Motor neuron (in vitro differentiated cells): ENCODE measurements at regions not wholly inside any gene's neighbourhood (a gene's known extent, or its start where the extent isn't known, plus 50 kb on each side); places are given as distances from the start of the nearest gene placed in this dataset.
"Not testable (repeated sequence)": the region's sequence is repeated elsewhere in the genome, so short reads cannot be mapped to it uniquely, and the experiment has no call there.

Experiments used
- ATAC-seq, 8 experiments: fragments of 200-7000 bp; cut with Tn5 transposase; replicated peaks in 6 of 8; 2 replicates each; pipeline ENCODE4 v1.8.0; 2021; ENCODE audit warnings: mild to moderate bottlenecking in 8 of 8, moderate library complexity in 8 of 8
- H3K27ac ChIP-seq, 2 donors: fragments of 250-450 bp; sonication (Bioruptor Pico); 2 replicates each; pipeline ENCODE4 v1.9.0; 2021; ENCODE audit warnings: antibody characterized with exemption in 2 of 2, mild to moderate bottlenecking in 2 of 2, moderate library complexity in 1 of 2
- H3K4me1 ChIP-seq, 2 donors: fragments of 250-450 bp; sonication (Bioruptor Pico); replicated peaks in 1 of 2; 2 replicates each; pipeline ENCODE4 v1.6.1; 2021; ENCODE audit warnings: antibody characterized with exemption in 2 of 2, mild to moderate bottlenecking in 2 of 2, moderate library complexity in 1 of 2
- H3K4me3 ChIP-seq, 5 donors: fragments of 250-450 bp; sonication (Bioruptor Pico); 2 replicates each; pipeline ENCODE4 v1.9.0; 2021; ENCODE audit warnings: antibody characterized with exemption in 5 of 5, mild to moderate bottlenecking in 5 of 5, moderate library complexity in 4 of 5
- WGBS, 10 experiments: fragments of 450-650 bp; shearing (Covaris generic); methylation state at CpG; one replicate each; pipeline ENCODE4 v1.0.0; 2022; 5-methylcytosine and 5-hydroxymethylcytosine counted together
- in situ Hi-C, 9 experiments: fragments of 400-800 bp; cut with MboI; loops; one replicate each; pipeline ENCODE4 v1.15.0; 2021; ENCODE audit warnings: low sequenced_read_pairs in 9 of 9, low pct_unique_long_range_greater_than_20kb in 2 of 9; ENCODE audit not compliant: unreplicated experiment in 9 of 9

GRCh38 chr20:40943591-40943990 lies 85.0 kb upstream of the TOP1 start:
- WGBS, 10 experiments = 38% methylated on average over 2 of the region's 2 CpGs; no CpG with 5 or more reads in 9 of the 10 experiments
- no peak for ATAC-seq
- Histone ChIP-seq H3K27ac (no peak overlapping the region), H3K4me3 (no peak overlapping the region), H3K4me1 (peaks cover 0 to 9% of the 10 kb centered on the region in 2 donors)
- in situ Hi-C loops = loop anchor here in 2 of 9 experiments (25.0 kb wide), 1 partner anchor 231 kb away; no protein-coding TSS in a partner anchor

- no peak overlapping the region for H3K27ac ChIP-seq
- no peak for ATAC-seq
- 0 to 76% (median 47%) methylated on average over 1 to 5 of the region's 5 CpGs; no CpG with 5 or more reads in 3 of the 10 experiments for WGBS, 10 experiments
- no peak overlapping the region for H3K4me3 ChIP-seq
- peaks cover 0 to 9% of the 10 kb centered on the region in 2 donors for H3K4me1 ChIP-seq
- in situ Hi-C loops = loop anchor here in 2 of 9 experiments (25.0 kb wide), 1 partner anchor 233 kb away; no protein-coding TSS in a partner anchor
These were observed 83.4 kb upstream of the TOP1 start for GRCh38 chr20:40945189-40945588.

GRCh38 chr20:40945754-40946450 lies 82.7 kb upstream of the TOP1 start:
- Histone ChIP-seq H3K4me3 (no peak overlapping the region), H3K4me1 (peaks cover 0 to 9% of the 10 kb centered on the region in 2 donors), H3K27ac (no peak overlapping the region)
- peak; percentile 98 to 100 (median 100) for ATAC-seq
- in situ Hi-C loops = loop anchor here in 2 of 9 experiments (25.0 kb wide), 1 partner anchor 234 kb away; no protein-coding TSS in a partner anchor
- whole genome bisulfite sequencing, 10 experiments = 30 to 100% (median 32%) methylated on average over 2 to 9 of the region's 12 CpGs; no CpG with 5 or more reads in 4 of the 10 experiments

- no peak overlapping the region for H3K27ac ChIP-seq
- H3K4me3 ChIP-seq = no peak overlapping the region
- ATAC-seq = no peak
- in situ Hi-C loops = loop anchor here in 2 of 9 experiments (25.0 kb wide), 1 partner anchor 234 kb away; no protein-coding TSS in a partner anchor
- WGBS, 10 experiments = 55 to 100% (median 84%) methylated on average over 5 to 11 of the region's 11 CpGs; no CpG with 5 or more reads in 1 of the 10 experiments
- peaks cover 0 to 9% of the 10 kb centered on the region in 2 donors for H3K4me1 ChIP-seq
These were observed 82.2 kb upstream of the TOP1 start for GRCh38 chr20:40946451-40946850.

GRCh38 chr20:40948465-40949267 lies 80.0 kb upstream of the TOP1 start:
- whole genome bisulfite sequencing, 10 experiments = 54 to 76% (median 68%) methylated on average over 4 to 8 of the region's 8 CpGs; no CpG with 5 or more reads in 1 of the 10 experiments

GRCh38 chr20:40949346-40949745 lies 79.3 kb upstream of the TOP1 start:
- no peak for ATAC-seq
- H3K4me3 ChIP-seq = no peak overlapping the region
- in situ Hi-C loops = loop anchor here in 2 of 9 experiments (25.0 kb wide), 1 partner anchor 237 kb away; no protein-coding TSS in a partner anchor
- WGBS, 10 experiments = 20 to 100% (median 78%) methylated on average over 1 to 2 of the region's 2 CpGs
- H3K4me1 ChIP-seq = peaks cover 0 to 9% of the 10 kb centered on the region in 2 donors
- H3K27ac ChIP-seq = no peak overlapping the region

More at GRCh38 chr20:40948465-40949267, 80.0 kb upstream of the TOP1 start:
- Histone ChIP-seq H3K4me1 (peaks cover 0 to 9% of the 10 kb centered on the region in 2 donors), H3K27ac (no peak overlapping the region), H3K4me3 (no peak overlapping the region)
- in situ Hi-C loops = loop anchor here in 2 of 9 experiments (25.0 kb wide), 1 partner anchor 236 kb away; no protein-coding TSS in a partner anchor
- peak in 1 of 8 experiments; percentile 37 for ATAC-seq

GRCh38 chr20:40952136-40952535 lies 76.5 kb upstream of the TOP1 start:
- Histone ChIP-seq H3K4me1 (peaks cover 7 to 10% of the 10 kb centered on the region in 2 donors), H3K4me3 (no peak overlapping the region), H3K27ac (no peak overlapping the region)
- 28 to 87% (median 47%) methylated on average over 1 to 9 of the region's 9 CpGs for WGBS, 10 experiments
- in situ Hi-C loops = loop anchor here in 5 of 9 experiments (25.0 kb wide), 3 partner anchors 385 to 1840 kb away; partner anchors contain the start of gene LPIN3 (in 3 of the 5)
- ATAC-seq = no peak

- no peak overlapping the region for H3K4me3 ChIP-seq
- peaks cover 11 to 14% of the 10 kb centered on the region in 2 donors for H3K4me1 ChIP-seq
- no peak for ATAC-seq
- no peak overlapping the region for H3K27ac ChIP-seq
- 40 to 100% (median 71%) methylated on average over 1 to 2 of the region's 2 CpGs for WGBS, 10 experiments
- in situ Hi-C loops = loop anchor here in 5 of 9 experiments (25.0 kb wide), 3 partner anchors 384 to 1841 kb away; partner anchors contain the start of gene LPIN3 (in 3 of the 5)
These were observed 75.2 kb upstream of the TOP1 start for GRCh38 chr20:40953416-40953815.

GRCh38 chr20:40953856-40954255 lies 74.8 kb upstream of the TOP1 start:
- 3 to 100% (median 72%) methylated on average over 1 to 5 of the region's 5 CpGs; no CpG with 5 or more reads in 4 of the 10 experiments for WGBS, 10 experiments
- Histone ChIP-seq H3K4me3 (no peak overlapping the region), H3K27ac (no peak overlapping the region), H3K4me1 (peaks cover 11 to 14% of the 10 kb centered on the region in 2 donors)
- peak in 2 of 8 experiments; percentile 28 to 61 for ATAC-seq
- in situ Hi-C loops = loop anchor here in 5 of 9 experiments (25.0 kb wide), 3 partner anchors 383 to 1842 kb away; partner anchors contain the start of gene LPIN3 (in 3 of the 5)

GRCh38 chr20:40954521-40955165 lies 74.0 kb upstream of the TOP1 start:
- Histone ChIP-seq H3K4me1 (peaks cover 12 to 14% of the 10 kb centered on the region in 2 donors), H3K27ac (no peak overlapping the region), H3K4me3 (no peak overlapping the region)
- 62 to 100% (median 90%) methylated on average over 1 to 8 of the region's 10 CpGs for WGBS, 10 experiments
- in situ Hi-C loops = loop anchor here in 5 of 9 experiments (25.0 kb wide), 3 partner anchors 383 to 1842 kb away; partner anchors contain the start of gene LPIN3 (in 3 of the 5)
- ATAC-seq = no peak

GRCh38 chr20:40955326-40955725 lies 73.3 kb upstream of the TOP1 start:
- no peak overlapping the region for H3K27ac ChIP-seq
- WGBS, 10 experiments = 17 to 100% (median 94%) methylated on average over 1 of the region's 2 CpGs; no CpG with 5 or more reads in 4 of the 10 experiments
- in situ Hi-C loops = loop anchor here in 5 of 9 experiments (25.0 kb wide), 3 partner anchors 382 to 1843 kb away; partner anchors contain the start of gene LPIN3 (in 3 of the 5)
- no peak overlapping the region for H3K4me3 ChIP-seq
- H3K4me1 ChIP-seq = peaks cover 14 to 17% of the 10 kb centered on the region in 2 donors
- ATAC-seq = no peak

- in situ Hi-C loops = loop anchor here in 5 of 9 experiments (25.0 kb wide), 3 partner anchors 381 to 1844 kb away; partner anchors contain the start of gene LPIN3 (in 3 of the 5)
- H3K27ac ChIP-seq, H3K4me3 ChIP-seq, ATAC-seq: not testable (repeated sequence)
- 48 to 100% (median 69%) methylated on average over 1 to 8 of the region's 8 CpGs; no CpG with 5 or more reads in 2 of the 10 experiments for WGBS, 10 experiments
- H3K4me1 ChIP-seq = peaks cover 14 to 17% of the 10 kb centered on the region in 2 donors
These were observed 72.8 kb upstream of the TOP1 start for GRCh38 chr20:40955826-40956225.
